Mesothelial cell of epicardium (in vitro differentiated cells): ENCODE measurements at regions not wholly inside any gene's neighbourhood (a gene's known extent, or its start where the extent isn't known, plus 50 kb on each side); places are given as distances from the start of the nearest gene placed in this dataset.

ENCODE experiments used
- DNase-seq, 2 experiments: peaks; one replicate each; pipeline ENCODE4 v3.0.0; 2021; ENCODE audit warnings: low spot score in 2 of 2; ENCODE audit not compliant: unreplicated experiment in 2 of 2
- H3K27ac Mint-ChIP-seq: 2 replicates; pipeline ENCODE4 v1.8.0; 2021; ENCODE audit warnings: mixed read lengths
- H3K27me3 Mint-ChIP-seq: 2 replicates; pipeline ENCODE4 v1.8.0; 2021; ENCODE audit warnings: low read depth, mixed read lengths
- H3K36me3 Mint-ChIP-seq: 2 replicates; pipeline ENCODE4 v1.8.0; 2021; ENCODE audit warnings: mixed read lengths
- H3K4me1 Mint-ChIP-seq: 2 replicates; pipeline ENCODE4 v1.8.0; 2021; ENCODE audit warnings: mixed read lengths
- H3K4me3 Mint-ChIP-seq: 2 replicates; pipeline ENCODE4 v1.8.0; 2021; ENCODE audit warnings: mild to moderate bottlenecking, moderate library complexity, mixed read lengths
- H3K9me3 Mint-ChIP-seq: 2 replicates; pipeline ENCODE4 v1.8.0; 2021; ENCODE audit warnings: mixed read lengths
- TF ChIP-seq, protein P1 (sequence below): fragments of 200-600 bp; sonication (generic); IDR thresholded peaks from one replicate; pipeline ENCODE4 v1.5.0; 2021; ENCODE audit warnings: antibody characterized with exemption; ENCODE audit not compliant: unreplicated experiment

DNA sequence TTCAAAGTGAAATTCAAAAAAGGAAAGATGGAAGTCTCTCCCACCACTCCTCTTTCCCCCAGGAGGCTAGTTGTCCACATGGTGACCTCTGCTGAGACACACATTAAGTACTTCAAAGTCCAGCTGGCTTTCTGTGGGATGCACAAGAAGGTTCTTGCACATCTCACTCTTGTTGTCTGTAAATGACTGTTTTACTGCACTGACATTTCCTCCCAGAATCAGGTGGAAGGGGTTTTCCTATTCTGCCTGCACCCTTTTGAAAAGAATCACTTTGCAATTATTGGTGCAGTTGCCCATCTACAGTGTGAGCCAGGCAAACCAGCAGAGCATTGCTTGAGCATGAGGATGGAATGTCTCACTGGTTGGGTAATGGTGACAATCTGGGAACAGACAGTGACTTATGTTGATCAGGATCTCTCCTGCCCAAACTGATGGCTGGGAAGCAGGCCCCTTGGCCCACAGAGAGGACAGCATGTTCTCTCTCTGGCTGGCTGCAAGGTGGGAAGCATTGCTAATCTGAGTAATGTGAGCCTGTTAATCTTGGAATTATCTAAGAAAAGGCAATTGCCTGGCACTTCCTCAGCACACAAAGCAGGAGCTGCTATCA lies 347.7 kb upstream of the SATB1 start:
- Mint-ChIP-seq H3K27me3 (no peaks in the 10 kb centered on the region), H3K4me3 (no peak overlapping the region), H3K36me3 (no peaks in the 10 kb centered on the region), H3K27ac (no peak overlapping the region), H3K9me3 (no peaks in the 10 kb centered on the region), H3K4me1 (no peaks in the 10 kb centered on the region)
- DNase-seq, result no peak
- TF ChIP-seq, protein P1, sequence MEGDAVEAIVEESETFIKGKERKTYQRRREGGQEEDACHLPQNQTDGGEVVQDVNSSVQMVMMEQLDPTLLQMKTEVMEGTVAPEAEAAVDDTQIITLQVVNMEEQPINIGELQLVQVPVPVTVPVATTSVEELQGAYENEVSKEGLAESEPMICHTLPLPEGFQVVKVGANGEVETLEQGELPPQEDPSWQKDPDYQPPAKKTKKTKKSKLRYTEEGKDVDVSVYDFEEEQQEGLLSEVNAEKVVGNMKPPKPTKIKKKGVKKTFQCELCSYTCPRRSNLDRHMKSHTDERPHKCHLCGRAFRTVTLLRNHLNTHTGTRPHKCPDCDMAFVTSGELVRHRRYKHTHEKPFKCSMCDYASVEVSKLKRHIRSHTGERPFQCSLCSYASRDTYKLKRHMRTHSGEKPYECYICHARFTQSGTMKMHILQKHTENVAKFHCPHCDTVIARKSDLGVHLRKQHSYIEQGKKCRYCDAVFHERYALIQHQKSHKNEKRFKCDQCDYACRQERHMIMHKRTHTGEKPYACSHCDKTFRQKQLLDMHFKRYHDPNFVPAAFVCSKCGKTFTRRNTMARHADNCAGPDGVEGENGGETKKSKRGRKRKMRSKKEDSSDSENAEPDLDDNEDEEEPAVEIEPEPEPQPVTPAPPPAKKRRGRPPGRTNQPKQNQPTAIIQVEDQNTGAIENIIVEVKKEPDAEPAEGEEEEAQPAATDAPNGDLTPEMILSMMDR, result no peak

DNA sequence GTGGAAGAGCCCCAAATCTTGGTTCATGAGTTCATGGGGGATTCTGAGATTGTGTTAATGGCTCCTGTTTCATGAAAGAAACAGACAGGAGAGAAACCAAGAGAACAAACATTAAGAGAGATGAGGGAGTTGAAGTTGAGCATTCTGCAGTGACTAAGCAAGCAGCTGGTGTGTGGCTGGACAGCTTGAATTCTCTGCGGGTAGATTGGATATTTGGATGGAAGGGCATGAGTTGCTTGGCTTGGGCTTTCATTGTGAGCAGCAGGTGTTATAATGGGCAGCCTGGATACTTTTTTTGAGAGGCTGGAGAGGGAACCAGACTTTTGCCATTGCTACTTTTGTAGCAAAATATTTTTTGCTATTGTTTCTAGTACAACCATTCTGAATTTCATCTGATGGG lies 346.8 kb upstream of the SATB1 start:
- H3K9me3 Mint-ChIP-seq, result no peaks in the 10 kb centered on the region
- H3K4me3 Mint-ChIP-seq, result no peak overlapping the region
- no peak for DNase-seq
- TF ChIP-seq, protein P1, result no peak
- H3K4me1 Mint-ChIP-seq, result no peaks in the 10 kb centered on the region
- no peaks in the 10 kb centered on the region for H3K36me3 Mint-ChIP-seq
- no peaks in the 10 kb centered on the region for H3K27me3 Mint-ChIP-seq
- H3K27ac Mint-ChIP-seq, result no peak overlapping the region

DNA sequence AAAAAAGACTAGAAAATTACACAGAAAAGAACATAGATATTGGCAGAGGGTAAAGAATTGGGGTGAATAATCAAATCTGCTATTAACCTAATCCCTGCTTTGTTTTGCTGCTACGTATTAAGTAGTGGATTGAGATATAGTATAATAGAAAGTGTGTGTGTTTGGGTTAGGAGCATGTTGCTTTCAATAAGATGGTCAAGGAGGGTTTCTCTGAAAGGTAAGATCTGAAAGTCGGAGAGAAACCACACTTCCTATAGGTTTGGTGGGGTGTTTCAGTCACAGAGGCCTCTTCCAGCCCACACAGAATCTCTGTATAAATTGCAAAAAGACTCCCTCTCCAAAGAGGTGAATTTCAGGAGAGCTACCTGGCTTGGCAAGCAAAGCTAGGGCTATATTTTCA lies 345.7 kb upstream of the SATB1 start:
- TF ChIP-seq, protein P1, result no peak
- no peaks in the 10 kb centered on the region for H3K36me3 Mint-ChIP-seq
- H3K4me3 Mint-ChIP-seq, result no peak overlapping the region
- no peak overlapping the region for H3K27ac Mint-ChIP-seq
- DNase-seq, result no peak
- H3K9me3 Mint-ChIP-seq, result no peaks in the 10 kb centered on the region
- no peaks in the 10 kb centered on the region for H3K4me1 Mint-ChIP-seq
- H3K27me3 Mint-ChIP-seq, result no peaks in the 10 kb centered on the region

DNA sequence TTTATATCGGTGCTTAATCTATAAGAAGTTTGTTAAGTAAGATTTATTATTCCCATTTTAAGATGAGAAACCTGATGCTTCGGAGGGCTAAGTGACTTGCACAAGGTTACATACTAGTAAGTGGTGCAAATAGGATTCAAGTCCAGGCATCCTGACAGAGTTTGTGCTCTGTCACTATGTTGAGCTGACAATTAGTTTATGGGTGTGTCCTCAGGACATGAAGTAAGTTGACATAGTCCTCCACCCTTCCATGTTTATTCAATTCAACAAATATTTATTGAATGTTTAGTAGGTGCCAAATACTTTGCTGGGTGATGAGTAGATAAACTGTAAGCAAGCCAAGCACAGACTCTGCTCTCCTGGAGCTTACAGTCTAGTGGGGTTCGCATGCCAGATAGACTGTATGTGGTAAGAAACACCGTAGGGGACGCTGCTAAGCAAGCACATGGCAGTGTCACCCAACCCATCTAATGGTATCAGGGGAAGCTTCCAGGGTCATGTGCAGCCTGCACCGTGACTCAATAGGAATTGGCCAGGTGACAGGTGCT lies 342.7 kb upstream of the SATB1 start:
- no peaks in the 10 kb centered on the region for H3K9me3 Mint-ChIP-seq
- TF ChIP-seq, protein P1, result no peak
- no peak overlapping the region for H3K27ac Mint-ChIP-seq
- H3K27me3 Mint-ChIP-seq, result no peaks in the 10 kb centered on the region
- H3K4me1 Mint-ChIP-seq, result no peaks in the 10 kb centered on the region
- no peak for DNase-seq
- no peak overlapping the region for H3K4me3 Mint-ChIP-seq
- no peaks in the 10 kb centered on the region for H3K36me3 Mint-ChIP-seq

DNA sequence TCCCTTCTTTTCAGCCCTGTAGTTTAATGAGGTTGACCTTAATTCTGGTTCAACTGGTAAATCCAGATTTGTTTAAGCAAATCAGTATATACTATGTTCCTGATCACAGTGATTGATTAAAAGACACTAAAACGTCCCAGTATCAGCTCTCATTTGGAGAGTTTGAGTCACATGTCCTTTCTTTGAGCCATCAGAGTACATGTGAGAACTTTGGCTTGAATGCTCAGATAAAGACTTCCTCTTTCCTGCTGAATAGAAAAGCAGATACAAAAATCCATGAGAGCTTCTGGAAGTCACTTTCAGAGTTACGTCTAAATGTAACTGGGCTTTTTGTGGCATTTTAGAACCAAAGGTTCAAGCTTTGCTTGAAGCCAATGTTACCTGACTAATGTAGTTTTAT lies 341.8 kb upstream of the SATB1 start:
- Mint-ChIP-seq H3K27ac (no peak overlapping the region), H3K4me3 (no peak overlapping the region), H3K27me3 (no peaks in the 10 kb centered on the region), H3K9me3 (no peaks in the 10 kb centered on the region), H3K36me3 (no peaks in the 10 kb centered on the region), H3K4me1 (no peaks in the 10 kb centered on the region)
- no peak for DNase-seq
- TF ChIP-seq, protein P1, result no peak
